SJCRH30 (cell line): ENCODE measurements at regions not wholly inside any gene's neighbourhood (a gene's known extent, or its start where the extent isn't known, plus 50 kb on each side); places are given as distances from the start of the nearest gene placed in this dataset.
A peak's percentile ranks its signal among the peaks of the same experiment; 100 is the strongest.

ENCODE experiments used
- DNase-seq, 2 experiments: peaks; one replicate each; pipeline ENCODE4 v3.0.0-alpha.2; 2015 to 2020
- H3K27ac ChIP-seq: fragments of 250-450 bp; sonication (Bioruptor Pico); 2 replicates; pipeline ENCODE4 v1.5.1; 2020; ENCODE audit warnings: mild to moderate bottlenecking, moderate library complexity
- H3K27me3 ChIP-seq: fragments of 250-450 bp; sonication (Bioruptor Pico); 2 replicates; pipeline ENCODE4 v1.5.1; 2020; ENCODE audit warnings: mild to moderate bottlenecking, moderate library complexity
- H3K36me3 ChIP-seq: fragments of 250-450 bp; sonication (Bioruptor Pico); 2 replicates; pipeline ENCODE4 v1.5.1; 2020; ENCODE audit warnings: mild to moderate bottlenecking, moderate library complexity
- H3K4me1 ChIP-seq: fragments of 250-450 bp; sonication (Bioruptor Pico); 2 replicates; pipeline ENCODE4 v1.5.1; 2020; ENCODE audit warnings: mild to moderate bottlenecking, moderate library complexity
- H3K4me3 ChIP-seq: fragments of 250-450 bp; sonication (Bioruptor Pico); 2 replicates; pipeline ENCODE4 v1.5.1; 2020; ENCODE audit warnings: mild to moderate bottlenecking, moderate library complexity
- H3K9me3 ChIP-seq: fragments of 250-450 bp; sonication (Bioruptor Pico); replicated peaks from 2 replicates; pipeline ENCODE4 v1.5.1; 2020; ENCODE audit warnings: mild to moderate bottlenecking, moderate library complexity

GRCh38 chr3:181288145-181288544 lies 298.6 kb upstream of the DNAJC19 start:
- no peaks in the 10 kb centered on the region for H3K36me3 ChIP-seq
- H3K27me3 ChIP-seq, result no peaks in the 10 kb centered on the region
- no peaks in the 10 kb centered on the region for H3K9me3 ChIP-seq
- no peak for DNase-seq
- no peak overlapping the region for H3K27ac ChIP-seq
- H3K4me3 ChIP-seq, result no peak overlapping the region
- no peaks in the 10 kb centered on the region for H3K4me1 ChIP-seq

- no peak overlapping the region for H3K27ac ChIP-seq
- no peak overlapping the region for H3K4me3 ChIP-seq
- H3K4me1 ChIP-seq, result no peaks in the 10 kb centered on the region
- DNase-seq, result no peak
- peaks cover 4% of the 10 kb centered on the region; the same call in 1 of the 2 replicates for H3K27me3 ChIP-seq
- H3K36me3 ChIP-seq, result no peaks in the 10 kb centered on the region
- no peaks in the 10 kb centered on the region for H3K9me3 ChIP-seq
These were observed 289.7 kb upstream of the DNAJC19 start for GRCh38 chr3:181279239-181279565.

- H3K4me1 ChIP-seq, result no peaks in the 10 kb centered on the region
- no peaks in the 10 kb centered on the region for H3K36me3 ChIP-seq
- H3K27me3 ChIP-seq, result peaks cover 8% of the 10 kb centered on the region
- H3K27ac ChIP-seq, result no peak overlapping the region
- H3K4me3 ChIP-seq, result no peak overlapping the region
- DNase-seq, result peak in 1 of 2 experiments; percentile 5
- no peaks in the 10 kb centered on the region for H3K9me3 ChIP-seq
These were observed 289.1 kb upstream of the DNAJC19 start for GRCh38 chr3:181278468-181279238.

GRCh38 chr3:181276358-181276896 lies 286.9 kb upstream of the DNAJC19 start:
- no peak overlapping the region for H3K27ac ChIP-seq
- H3K27me3 ChIP-seq, result peaks cover 8% of the 10 kb centered on the region
- H3K4me3 ChIP-seq, result no peak overlapping the region
- no peaks in the 10 kb centered on the region for H3K36me3 ChIP-seq
- DNase-seq, result no peak
- no peaks in the 10 kb centered on the region for H3K9me3 ChIP-seq
- H3K4me1 ChIP-seq, result no peaks in the 10 kb centered on the region

GRCh38 chr3:181274025-181274424 lies 284.5 kb upstream of the DNAJC19 start:
- Histone ChIP-seq H3K27me3 (peaks cover 8% of the 10 kb centered on the region), H3K4me1 (no peaks in the 10 kb centered on the region), H3K27ac (no peak overlapping the region), H3K4me3 (no peak overlapping the region), H3K9me3 (no peaks in the 10 kb centered on the region), H3K36me3 (no peaks in the 10 kb centered on the region)
- no peak for DNase-seq

- DNase-seq, result no peak
- Histone ChIP-seq H3K4me3 (no peak overlapping the region), H3K4me1 (no peaks in the 10 kb centered on the region), H3K27ac (no peak overlapping the region), H3K27me3 (no peaks in the 10 kb centered on the region), H3K36me3 (no peaks in the 10 kb centered on the region), H3K9me3 (no peaks in the 10 kb centered on the region)
These were observed 277.8 kb upstream of the DNAJC19 start for GRCh38 chr3:181267312-181267711.

GRCh38 chr3:181265750-181266333 lies 276.3 kb upstream of the DNAJC19 start:
- DNase-seq, result no peak
- H3K27me3 ChIP-seq, result no peaks in the 10 kb centered on the region

GRCh38 chr3:181264486-181264885 lies 274.9 kb upstream of the DNAJC19 start:
- H3K4me3 ChIP-seq, result no peak overlapping the region
- H3K36me3 ChIP-seq, result no peaks in the 10 kb centered on the region
- no peak for DNase-seq
- no peaks in the 10 kb centered on the region for H3K4me1 ChIP-seq
- H3K27ac ChIP-seq, result no peak overlapping the region
- no peaks in the 10 kb centered on the region for H3K27me3 ChIP-seq
- no peaks in the 10 kb centered on the region for H3K9me3 ChIP-seq

More at GRCh38 chr3:181265750-181266333, 276.3 kb upstream of the DNAJC19 start:
- no peaks in the 10 kb centered on the region for H3K36me3 ChIP-seq
- no peaks in the 10 kb centered on the region for H3K4me1 ChIP-seq
- no peaks in the 10 kb centered on the region for H3K9me3 ChIP-seq
- no peak overlapping the region for H3K4me3 ChIP-seq
- no peak overlapping the region for H3K27ac ChIP-seq

GRCh38 chr3:181253796-181254195 lies 264.3 kb upstream of the DNAJC19 start:
- Histone ChIP-seq H3K9me3 (no peaks in the 10 kb centered on the region), H3K4me1 (no peaks in the 10 kb centered on the region), H3K4me3 (no peak overlapping the region), H3K36me3 (no peaks in the 10 kb centered on the region), H3K27me3 (no peaks in the 10 kb centered on the region), H3K27ac (no peak overlapping the region)
- DNase-seq, result no peak

GRCh38 chr3:181252631-181253030 lies 263.1 kb upstream of the DNAJC19 start:
- no peak overlapping the region for H3K27ac ChIP-seq
- H3K27me3 ChIP-seq, result no peaks in the 10 kb centered on the region
- H3K9me3 ChIP-seq, result no peaks in the 10 kb centered on the region
- no peak for DNase-seq
- no peaks in the 10 kb centered on the region for H3K36me3 ChIP-seq
- H3K4me3 ChIP-seq, result no peak overlapping the region
- H3K4me1 ChIP-seq, result no peaks in the 10 kb centered on the region

GRCh38 chr3:181250714-181251113 lies 261.2 kb upstream of the DNAJC19 start:
- Histone ChIP-seq H3K36me3 (no peaks in the 10 kb centered on the region), H3K27ac (no peak overlapping the region), H3K9me3 (no peaks in the 10 kb centered on the region), H3K4me1 (no peaks in the 10 kb centered on the region), H3K4me3 (no peak overlapping the region), H3K27me3 (no peaks in the 10 kb centered on the region)
- DNase-seq, result no peak

- H3K4me3 ChIP-seq, result no peak overlapping the region
- no peak overlapping the region for H3K27ac ChIP-seq
- no peaks in the 10 kb centered on the region for H3K9me3 ChIP-seq
- H3K36me3 ChIP-seq, result no peaks in the 10 kb centered on the region
- no peak for DNase-seq
- H3K4me1 ChIP-seq, result no peaks in the 10 kb centered on the region
- H3K27me3 ChIP-seq, result no peaks in the 10 kb centered on the region
These were observed 249.9 kb upstream of the DNAJC19 start for GRCh38 chr3:181239441-181239840.

GRCh38 chr3:181230258-181230657 lies 240.7 kb upstream of the DNAJC19 start:
- Histone ChIP-seq H3K27ac (no peak overlapping the region), H3K4me3 (no peak overlapping the region), H3K9me3 (no peaks in the 10 kb centered on the region), H3K27me3 (no peaks in the 10 kb centered on the region), H3K36me3 (no peaks in the 10 kb centered on the region), H3K4me1 (no peaks in the 10 kb centered on the region)
- no peak for DNase-seq

GRCh38 chr3:181213347-181213746 lies 223.8 kb upstream of the DNAJC19 start:
- Histone ChIP-seq H3K4me1 (no peaks in the 10 kb centered on the region), H3K36me3 (no peaks in the 10 kb centered on the region), H3K9me3 (no peaks in the 10 kb centered on the region), H3K27ac (no peak overlapping the region), H3K27me3 (no peaks in the 10 kb centered on the region), H3K4me3 (no peak overlapping the region)
- DNase-seq, result no peak

GRCh38 chr3:181212271-181212670 lies 222.7 kb upstream of the DNAJC19 start:
- Histone ChIP-seq H3K4me3 (no peak overlapping the region), H3K4me1 (no peaks in the 10 kb centered on the region), H3K9me3 (no peaks in the 10 kb centered on the region), H3K27ac (no peak overlapping the region), H3K36me3 (no peaks in the 10 kb centered on the region), H3K27me3 (no peaks in the 10 kb centered on the region)
- DNase-seq, result no peak

GRCh38 chr3:181210275-181210674 lies 220.7 kb upstream of the DNAJC19 start:
- no peaks in the 10 kb centered on the region for H3K9me3 ChIP-seq
- no peak overlapping the region for H3K4me3 ChIP-seq
- no peak overlapping the region for H3K27ac ChIP-seq
- H3K36me3 ChIP-seq, result no peaks in the 10 kb centered on the region
- H3K4me1 ChIP-seq, result no peaks in the 10 kb centered on the region
- H3K27me3 ChIP-seq, result no peaks in the 10 kb centered on the region
- DNase-seq, result peak in 1 of 2 experiments; percentile 6
